Right lobe of liver (tissue), 6 donors: ENCODE measurements at regions not wholly inside any gene's neighbourhood (a gene's known extent, or its start where the extent isn't known, plus 50 kb on each side); places are given as distances from the start of the nearest gene placed in this dataset.

Source experiments
- ATAC-seq, 4 donors: fragments of 200-7000 bp; cut with Tn5 transposase; one replicate each; pipeline ENCODE4 v1.9.1; 2020; ENCODE audit warnings: mild to moderate bottlenecking in 4 of 4, moderate library complexity in 4 of 4
- DNase-seq, 3 donors: peaks; one replicate each; pipeline ENCODE4 v3.0.0-alpha.2; 2020
- H3K27ac ChIP-seq, 3 donors: fragments of 200-600 bp; one replicate each; pipeline ENCODE4 v1.8.0; 2022
- H3K27me3 ChIP-seq, 2 donors: fragments of 200-600 bp; one replicate each; pipeline ENCODE4 v1.8.0; 2022
- H3K36me3 ChIP-seq, 4 donors: fragments of 200-600 bp; sonication (generic) in 1 of 4; one replicate each; pipeline versions ENCODE4 v1.5.1 to v1.8.0; 2017 to 2022; ENCODE audit warnings: control low read depth in 1 of 4
- H3K4me1 ChIP-seq, 4 donors: fragments of 200-600 bp; sonication (generic) in 1 of 4; one replicate each; pipeline versions ENCODE4 v1.5.1 to v1.8.0; 2017 to 2022; ENCODE audit warnings: control low read depth in 1 of 4
- H3K4me3 ChIP-seq, 3 donors: fragments of 200-600 bp; one replicate each; pipeline ENCODE4 v1.8.0; 2022
- H3K9me3 ChIP-seq, 4 donors: fragments of 200-600 bp; sonication (generic) in 1 of 4; one replicate each; pipeline versions ENCODE4 v1.5.1 to v1.8.0; 2017 to 2022; ENCODE audit warnings: control low read depth in 1 of 4
- CTCF ChIP-seq, 4 donors: fragments of 200-600 bp in 3 of 4; fragments of 450-650 bp in 1 of 4; IDR thresholded peaks; one replicate each; pipeline versions ENCODE4 v1.5.1 to v1.8.0; 2016 to 2022; ENCODE audit warnings: antibody characterized with exemption in 4 of 4, mild to moderate bottlenecking in 2 of 4
- POLR2A ChIP-seq: fragments of 450-650 bp; IDR thresholded peaks from one replicate; pipeline ENCODE4 v1.6.1; 2017; ENCODE audit warnings: antibody characterized with exemption, mild to moderate bottlenecking
- WGBS: methylation state at CpG from one replicate; pipeline ENCODE4 v1.1.6; 2018; ENCODE audit warnings: low coverage, low lambda C conversion rate; ENCODE audit not compliant: insufficient coverage; ENCODE audit errors: missing lambda C conversion rate; 5-methylcytosine and 5-hydroxymethylcytosine counted together
- intact Hi-C, 2 donors: fragments of 100-400 bp; cut with DNase I; formaldehyde crosslinking; loops; one replicate each; pipeline versions ENCODE4 v1.11.2 to v1.14.1; 2022
- donor health status: DM: no; HTN: yes; CAD: no.
- donor health status: DM: no; HTN: no; CAD: no.
- donor health status: DM: no; HTN: no; CAD: no.
- donor health status: DM: no; HTN: yes; CAD: no.
- donor health status: DM: no; HTN: yes; CAD: no.

- H3K4me1 ChIP-seq, result no peaks in the 10 kb centered on the region
- H3K4me3 ChIP-seq, result no peak overlapping the region
- ATAC-seq (no peak), DNase-seq (no peak)
- WGBS, result 84% methylated on average over 3 of the region's 3 CpGs
- H3K9me3 ChIP-seq, result no peaks in the 10 kb centered on the region
- H3K27ac ChIP-seq, result no peak overlapping the region
- TF ChIP-seq CTCF (IDR thresholded peaks at IDR 0.05), result no peak
- TF ChIP-seq POLR2A, result no peak
- no peaks in the 10 kb centered on the region for H3K36me3 ChIP-seq
- intact Hi-C loops, result no loop called here
- H3K27me3 ChIP-seq, result no peaks in the 10 kb centered on the region
Observed at GRCh38 chr2:236879416-236879963, 206.2 kb upstream of the COPS8 start.

GRCh38 chr2:236882074-236882473 lies 203.6 kb upstream of the COPS8 start:
- H3K27me3 ChIP-seq, result no peaks in the 10 kb centered on the region
- H3K4me1 ChIP-seq, result no peaks in the 10 kb centered on the region
- 89% methylated on average over 2 of the region's 2 CpGs for WGBS
- H3K36me3 ChIP-seq, result no peaks in the 10 kb centered on the region
- intact Hi-C loops, result no loop called here
- no peak for DNase-seq
- TF ChIP-seq CTCF (IDR thresholded peaks at IDR 0.05) (no peak), POLR2A (no peak)
- ATAC-seq, result no peak
- H3K4me3 ChIP-seq, result no peak overlapping the region
- H3K9me3 ChIP-seq, result no peaks in the 10 kb centered on the region
- H3K27ac ChIP-seq, result no peak overlapping the region

- Histone ChIP-seq H3K27me3 (no peaks in the 10 kb centered on the region), H3K9me3 (no peaks in the 10 kb centered on the region), H3K4me1 (no peaks in the 10 kb centered on the region), H3K4me3 (no peak overlapping the region), H3K27ac (no peak overlapping the region), H3K36me3 (no peaks in the 10 kb centered on the region)
- 72% methylated on average over 7 of the region's 7 CpGs for WGBS
- intact Hi-C loops, result no loop called here
- TF ChIP-seq POLR2A (no peak), CTCF (IDR thresholded peaks at IDR 0.05) (no peak)
- DNase-seq (no peak), ATAC-seq (no peak)
Observed at GRCh38 chr2:236882930-236883329, 202.8 kb upstream of the COPS8 start.

- peak in 3 of 4 donors; percentile 26 to 49 (median 33) for ATAC-seq
- Histone ChIP-seq H3K9me3 (no peaks in the 10 kb centered on the region), H3K27me3 (no peaks in the 10 kb centered on the region), H3K4me3 (no peak overlapping the region), H3K27ac (no peak overlapping the region), H3K36me3 (no peaks in the 10 kb centered on the region), H3K4me1 (no peaks in the 10 kb centered on the region)
- 38% methylated on average over 1 of the region's 1 CpG for WGBS
- intact Hi-C loops, result no loop called here
- DNase-seq, result no peak
- TF ChIP-seq POLR2A, result no peak
- TF ChIP-seq CTCF (IDR thresholded peaks at IDR 0.05), result no peak
Observed at GRCh38 chr2:236883819-236884218, 201.9 kb upstream of the COPS8 start.
